ENCODE measurements at regions not wholly inside any gene's neighbourhood (a gene's known extent, or its start where the extent isn't known, plus 50 kb on each side); places are given as distances from the start of the nearest gene placed in this dataset.

DNA sequence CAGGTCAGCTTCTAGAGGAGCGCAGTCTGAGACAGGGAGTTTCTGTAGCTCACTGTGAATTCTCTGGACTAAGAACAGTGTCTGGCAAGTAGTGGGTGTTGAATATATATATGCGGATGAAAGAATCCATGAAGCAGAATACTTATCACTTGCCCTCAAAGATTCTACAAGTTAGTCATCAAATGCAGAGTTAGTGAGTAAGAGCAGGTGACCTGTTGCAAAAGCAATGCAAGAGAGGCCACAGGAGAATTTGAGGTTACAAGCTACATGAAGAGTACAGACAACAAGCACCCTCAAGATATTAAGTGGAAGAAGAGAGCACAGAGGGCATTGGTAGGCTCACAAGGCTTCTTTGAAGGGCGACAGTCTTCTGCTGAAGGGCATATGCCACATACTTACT lies 103.4 kb upstream of the BTBD3 start:
- no peak for TF ChIP-seq POLR2AphosphoS5 (IDR thresholded peaks at IDR 0.05; ENCODE audit: low read depth, low read length)
- TF ChIP-seq POLR2A (IDR thresholded peaks at IDR 0.05; ENCODE audit: borderline replicate concordance, extremely low read depth, insufficient read depth, insufficient read length) = no peak
- no peak for TF ChIP-seq RAD21 (IDR thresholded peaks at IDR 0.05; ENCODE audit: low read depth)
- TF ChIP-seq, protein P1, sequence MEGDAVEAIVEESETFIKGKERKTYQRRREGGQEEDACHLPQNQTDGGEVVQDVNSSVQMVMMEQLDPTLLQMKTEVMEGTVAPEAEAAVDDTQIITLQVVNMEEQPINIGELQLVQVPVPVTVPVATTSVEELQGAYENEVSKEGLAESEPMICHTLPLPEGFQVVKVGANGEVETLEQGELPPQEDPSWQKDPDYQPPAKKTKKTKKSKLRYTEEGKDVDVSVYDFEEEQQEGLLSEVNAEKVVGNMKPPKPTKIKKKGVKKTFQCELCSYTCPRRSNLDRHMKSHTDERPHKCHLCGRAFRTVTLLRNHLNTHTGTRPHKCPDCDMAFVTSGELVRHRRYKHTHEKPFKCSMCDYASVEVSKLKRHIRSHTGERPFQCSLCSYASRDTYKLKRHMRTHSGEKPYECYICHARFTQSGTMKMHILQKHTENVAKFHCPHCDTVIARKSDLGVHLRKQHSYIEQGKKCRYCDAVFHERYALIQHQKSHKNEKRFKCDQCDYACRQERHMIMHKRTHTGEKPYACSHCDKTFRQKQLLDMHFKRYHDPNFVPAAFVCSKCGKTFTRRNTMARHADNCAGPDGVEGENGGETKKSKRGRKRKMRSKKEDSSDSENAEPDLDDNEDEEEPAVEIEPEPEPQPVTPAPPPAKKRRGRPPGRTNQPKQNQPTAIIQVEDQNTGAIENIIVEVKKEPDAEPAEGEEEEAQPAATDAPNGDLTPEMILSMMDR (IDR thresholded peaks at IDR 0.05 in 2 of 3, conservative IDR thresholded peaks at IDR 0.05 in 1 of 3; ENCODE audit: borderline replicate concordance in 1 of 3, insufficient read depth in 1 of 3, low read depth in 2 of 3, low read length in 2 of 3) = no peak
- no peak for TF ChIP-seq YY1 (IDR thresholded peaks at IDR 0.05; ENCODE audit: extremely low read depth, insufficient replicate concordance, low read depth, low read length)
- TF ChIP-seq EGR1 (IDR thresholded peaks at IDR 0.05; ENCODE audit: low read depth) = no peak
- no peak for TF ChIP-seq EZH2 (IDR thresholded peaks at IDR 0.05)
- TF ChIP-seq, protein P2, sequence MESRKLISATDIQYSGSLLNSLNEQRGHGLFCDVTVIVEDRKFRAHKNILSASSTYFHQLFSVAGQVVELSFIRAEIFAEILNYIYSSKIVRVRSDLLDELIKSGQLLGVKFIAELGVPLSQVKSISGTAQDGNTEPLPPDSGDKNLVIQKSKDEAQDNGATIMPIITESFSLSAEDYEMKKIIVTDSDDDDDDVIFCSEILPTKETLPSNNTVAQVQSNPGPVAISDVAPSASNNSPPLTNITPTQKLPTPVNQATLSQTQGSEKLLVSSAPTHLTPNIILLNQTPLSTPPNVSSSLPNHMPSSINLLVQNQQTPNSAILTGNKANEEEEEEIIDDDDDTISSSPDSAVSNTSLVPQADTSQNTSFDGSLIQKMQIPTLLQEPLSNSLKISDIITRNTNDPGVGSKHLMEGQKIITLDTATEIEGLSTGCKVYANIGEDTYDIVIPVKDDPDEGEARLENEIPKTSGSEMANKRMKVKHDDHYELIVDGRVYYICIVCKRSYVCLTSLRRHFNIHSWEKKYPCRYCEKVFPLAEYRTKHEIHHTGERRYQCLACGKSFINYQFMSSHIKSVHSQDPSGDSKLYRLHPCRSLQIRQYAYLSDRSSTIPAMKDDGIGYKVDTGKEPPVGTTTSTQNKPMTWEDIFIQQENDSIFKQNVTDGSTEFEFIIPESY (IDR thresholded peaks at IDR 0.05; ENCODE audit: extremely low read depth, insufficient replicate concordance, low read length) = no peak
- no peak for TF ChIP-seq TCF7L2 (IDR thresholded peaks at IDR 0.05; ENCODE audit: borderline replicate concordance, extremely low read depth, insufficient read depth, insufficient read length)
- no peak for TF ChIP-seq EZH2phosphoT487 (IDR thresholded peaks at IDR 0.05; ENCODE audit: borderline replicate concordance)
- TF ChIP-seq ZNF274 (IDR thresholded peaks at IDR 0.05; ENCODE audit: low read depth, low read length) = no peak
